PC-9 (cell line): ENCODE measurements at regions not wholly inside any gene's neighbourhood (a gene's known extent, or its start where the extent isn't known, plus 50 kb on each side); places are given as distances from the start of the nearest gene placed in this dataset.

ENCODE experiments used
- BruUV-seq: library from RNA; stranded (reverse); fragments of 400-500 nt; replicated peaks from 2 replicates; lab custom pipeline; 2021; lab: Mats Ljungman, UMichigan
- CTCF ChIA-PET: fragments of 300-600 bp; sonication (Branson Sonifier 250); formaldehyde crosslinking; loops from one replicate; lab custom pipeline; 2022; ENCODE audit warnings: antibody characterized with exemption; lab: Charles Lee
- POLR2A ChIA-PET: fragments of 300-600 bp; sonication (Branson Sonifier 250); formaldehyde crosslinking; loops from one replicate; lab custom pipeline; 2022; ENCODE audit warnings: antibody characterized with exemption; ENCODE audit not compliant: unreplicated experiment; lab: Charles Lee
- DNase-seq, 2 experiments: peaks; one replicate each; pipeline versions ENCODE4 v3.0.0 to v3.0.0-alpha.2; 2015 to 2022; ENCODE audit warnings: mixed read lengths in 1 of 2
- H2AFZ ChIP-seq: fragments of 200-600 bp; sonication (generic); 2 replicates; pipeline ENCODE4 v1.8.1; 2017; ENCODE audit warnings: antibody characterized with exemption
- H3F3A ChIP-seq: fragments of 200-600 bp; sonication (generic); 2 replicates; pipeline ENCODE4 v1.8.1; 2017; ENCODE audit warnings: antibody characterized with exemption, mild to moderate bottlenecking, low read depth; ENCODE audit not compliant: insufficient read depth
- H3K27ac ChIP-seq: fragments of 200-600 bp; sonication (generic); 2 replicates; pipeline ENCODE4 v1.6.1; 2016; ENCODE audit warnings: mixed run types
- H3K27me3 ChIP-seq: fragments of 200-600 bp; sonication (generic); 2 replicates; pipeline ENCODE4 v1.6.1; 2016; ENCODE audit warnings: low read depth, mixed run types; ENCODE audit not compliant: insufficient read depth
- H3K36me3 ChIP-seq: fragments of 200-600 bp; sonication (generic); 2 replicates; pipeline ENCODE4 v1.6.1; 2016; ENCODE audit warnings: low read depth, mixed run types
- H3K4me1 ChIP-seq: fragments of 200-600 bp; sonication (generic); replicated peaks from 2 replicates; pipeline ENCODE4 v1.6.1; 2016; ENCODE audit warnings: mixed run types; ENCODE audit not compliant: insufficient read depth
- H3K4me2 ChIP-seq: fragments of 200-600 bp; sonication (generic); 2 replicates; pipeline ENCODE4 v1.6.1; 2017; ENCODE audit warnings: mixed run types
- H3K4me3 ChIP-seq: fragments of 200-600 bp; sonication (generic); 2 replicates; pipeline ENCODE4 v1.6.1; 2016; ENCODE audit warnings: mixed run types
- H3K79me2 ChIP-seq: fragments of 200-600 bp; sonication (generic); 2 replicates; pipeline ENCODE4 v1.6.1; 2017; ENCODE audit warnings: low read depth, mixed run types
- H3K9me2 ChIP-seq: fragments of 200-600 bp; sonication (generic); 2 replicates; pipeline ENCODE4 v1.8.1; 2017; ENCODE audit warnings: mild to moderate bottlenecking; ENCODE audit not compliant: insufficient read depth
- H3K9me3 ChIP-seq: fragments of 200-600 bp; sonication (generic); 2 replicates; pipeline ENCODE4 v1.8.1; 2016; ENCODE audit warnings: low read depth; ENCODE audit not compliant: insufficient read depth
- H4K20me1 ChIP-seq: fragments of 200-600 bp; sonication (generic); 2 replicates; pipeline ENCODE4 v1.8.1; 2017; ENCODE audit not compliant: insufficient read depth
- EZH2 ChIP-seq: fragments of 200-600 bp; sonication (generic); IDR thresholded peaks from 2 replicates; pipeline ENCODE4 v1.8.0; 2017; ENCODE audit warnings: antibody characterized with exemption, low read depth
- intact Hi-C: fragments of 100-400 bp; cut with micrococcal nuclease; formaldehyde crosslinking; loops from one replicate; pipeline ENCODE4 v1.10.0; 2022; ENCODE audit not compliant: unreplicated experiment
- TF ChIP-seq, protein P1 (sequence below): fragments of 200-600 bp; sonication (generic); conservative IDR thresholded peaks from 2 replicates; pipeline ENCODE4 v1.6.1; 2017; ENCODE audit warnings: mixed run types, antibody characterized with exemption, mild to moderate bottlenecking, moderate library complexity

DNA sequence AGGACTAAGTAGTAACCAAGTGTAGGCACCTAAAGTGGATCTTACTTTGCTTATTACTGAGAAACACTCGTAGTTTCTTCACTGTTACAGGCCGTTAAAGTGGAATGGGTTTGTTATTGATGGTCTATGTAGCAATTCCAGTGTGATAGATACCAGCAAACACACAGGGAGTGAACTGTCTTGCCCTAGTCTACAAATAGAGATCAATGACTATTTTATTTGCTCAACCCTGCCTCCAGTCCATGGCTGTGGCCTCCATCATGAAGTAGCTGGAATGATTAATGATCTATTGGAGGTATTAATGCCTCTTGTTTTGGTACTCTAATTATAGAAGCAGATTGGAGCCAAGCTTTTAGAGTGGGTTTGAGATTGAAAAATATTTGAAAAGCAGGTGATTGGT, 362.7 kb upstream of the AZI2 start:
- ChIA-PET POLR2A (no interaction called here), CTCF (no interaction called here)
- Histone ChIP-seq H3K27me3 (no peaks in the 10 kb centered on the region), H3K4me1 (no peaks in the 10 kb centered on the region), H3K4me3 (no peak overlapping the region), H3K4me2 (no peak overlapping the region), H4K20me1 (no peaks in the 10 kb centered on the region), H3K27ac (no peak overlapping the region), H3F3A (no peaks in the 10 kb centered on the region), H3K36me3 (no peaks in the 10 kb centered on the region), H3K9me3 (no peaks in the 10 kb centered on the region), H3K79me2 (no peaks in the 10 kb centered on the region), H3K9me2 (no peaks in the 10 kb centered on the region), H2AFZ (no peak overlapping the region)
- intact Hi-C loops: no loop called here
- TF ChIP-seq, protein P1, sequence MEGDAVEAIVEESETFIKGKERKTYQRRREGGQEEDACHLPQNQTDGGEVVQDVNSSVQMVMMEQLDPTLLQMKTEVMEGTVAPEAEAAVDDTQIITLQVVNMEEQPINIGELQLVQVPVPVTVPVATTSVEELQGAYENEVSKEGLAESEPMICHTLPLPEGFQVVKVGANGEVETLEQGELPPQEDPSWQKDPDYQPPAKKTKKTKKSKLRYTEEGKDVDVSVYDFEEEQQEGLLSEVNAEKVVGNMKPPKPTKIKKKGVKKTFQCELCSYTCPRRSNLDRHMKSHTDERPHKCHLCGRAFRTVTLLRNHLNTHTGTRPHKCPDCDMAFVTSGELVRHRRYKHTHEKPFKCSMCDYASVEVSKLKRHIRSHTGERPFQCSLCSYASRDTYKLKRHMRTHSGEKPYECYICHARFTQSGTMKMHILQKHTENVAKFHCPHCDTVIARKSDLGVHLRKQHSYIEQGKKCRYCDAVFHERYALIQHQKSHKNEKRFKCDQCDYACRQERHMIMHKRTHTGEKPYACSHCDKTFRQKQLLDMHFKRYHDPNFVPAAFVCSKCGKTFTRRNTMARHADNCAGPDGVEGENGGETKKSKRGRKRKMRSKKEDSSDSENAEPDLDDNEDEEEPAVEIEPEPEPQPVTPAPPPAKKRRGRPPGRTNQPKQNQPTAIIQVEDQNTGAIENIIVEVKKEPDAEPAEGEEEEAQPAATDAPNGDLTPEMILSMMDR: no peak
- no peak for TF ChIP-seq EZH2
- DNase-seq: no peak
- no TSS peak for BruUV-seq

DNA sequence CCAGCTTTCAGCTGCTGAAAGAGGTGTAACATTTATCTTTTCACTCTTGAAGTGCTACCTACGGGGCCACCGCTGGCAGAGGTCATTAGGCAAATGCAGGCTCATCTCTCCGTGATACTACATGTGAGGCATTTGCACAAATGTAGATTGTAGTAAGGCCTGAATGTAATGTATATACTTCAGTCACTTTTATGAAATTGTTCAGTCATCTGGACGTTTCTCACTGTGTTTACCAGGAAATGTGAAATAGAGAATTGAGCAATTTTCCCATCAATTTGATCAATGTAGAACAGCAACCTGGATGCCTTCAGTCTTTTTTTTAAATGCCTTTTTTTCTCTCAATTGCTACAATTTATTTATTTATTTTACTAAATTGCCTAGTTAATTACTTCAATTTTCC, 368.3 kb upstream of the AZI2 start:
- no TSS peak for BruUV-seq
- H3K36me3 ChIP-seq: no peaks in the 10 kb centered on the region
- no peaks in the 10 kb centered on the region for H3K9me2 ChIP-seq
- CTCF ChIA-PET: no interaction called here
- TF ChIP-seq, protein P1: no peak
- TF ChIP-seq EZH2: no peak
- no peak overlapping the region for H2AFZ ChIP-seq
- no peaks in the 10 kb centered on the region for H4K20me1 ChIP-seq
- no peak for DNase-seq
- H3K27me3 ChIP-seq: no peaks in the 10 kb centered on the region
- no peaks in the 10 kb centered on the region for H3K9me3 ChIP-seq
- no peak overlapping the region for H3K27ac ChIP-seq
- H3K79me2 ChIP-seq: no peaks in the 10 kb centered on the region
- no peak overlapping the region for H3K4me2 ChIP-seq
- no peaks in the 10 kb centered on the region for H3F3A ChIP-seq
- no peaks in the 10 kb centered on the region for H3K4me1 ChIP-seq
- H3K4me3 ChIP-seq: no peak overlapping the region
- intact Hi-C loops: no loop called here
- POLR2A ChIA-PET: no interaction called here

DNA sequence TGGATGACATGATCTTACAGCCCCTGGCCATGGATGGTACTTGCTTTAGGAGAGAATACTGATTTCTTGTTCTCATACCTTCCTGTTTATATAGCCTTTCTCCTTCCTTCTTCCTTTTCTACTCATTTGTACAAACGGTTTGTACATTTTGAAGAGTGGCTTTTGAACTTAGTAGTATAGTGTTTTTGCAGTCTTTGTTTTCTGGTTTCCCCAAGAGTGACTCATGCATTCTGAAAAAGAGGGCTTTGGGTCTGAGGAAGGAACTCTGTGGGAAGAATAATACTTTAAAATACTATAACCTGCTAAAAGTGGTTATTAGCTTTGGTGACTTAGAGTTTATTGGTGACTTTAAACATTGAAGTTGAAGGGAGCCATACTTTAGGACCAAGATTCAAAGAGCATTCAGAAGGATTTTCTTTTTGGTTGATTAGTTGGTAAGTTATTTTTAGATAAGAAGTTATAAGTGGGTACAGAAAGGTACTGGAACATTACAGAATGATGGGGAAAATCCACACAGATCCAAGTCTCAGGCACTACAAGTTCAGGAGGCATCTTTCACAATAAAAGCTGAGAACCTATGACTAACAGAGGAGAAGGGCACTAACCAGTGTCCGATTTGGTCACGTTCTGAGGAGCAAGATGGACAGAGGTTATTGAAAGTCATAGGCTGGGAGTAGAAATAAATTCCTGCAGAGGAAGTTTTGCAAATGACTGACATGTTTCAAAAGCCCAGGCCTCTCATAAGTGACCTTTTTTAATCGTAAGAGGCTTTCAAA, 369.6 kb upstream of the AZI2 start:
- intact Hi-C loops: no loop called here
- no TSS peak for BruUV-seq
- CTCF ChIA-PET: no interaction called here

More for the DNA sequence above, 369.6 kb upstream of the AZI2 start:
- TF ChIP-seq EZH2: no peak
- TF ChIP-seq, protein P1: no peak
- Histone ChIP-seq H3F3A (no peaks in the 10 kb centered on the region), H3K27ac (no peak overlapping the region), H3K4me1 (no peaks in the 10 kb centered on the region), H3K4me3 (no peak overlapping the region), H2AFZ (no peak overlapping the region), H3K9me2 (no peaks in the 10 kb centered on the region), H3K79me2 (no peaks in the 10 kb centered on the region), H3K9me3 (no peaks in the 10 kb centered on the region), H3K4me2 (no peak overlapping the region), H3K27me3 (no peaks in the 10 kb centered on the region), H4K20me1 (no peaks in the 10 kb centered on the region), H3K36me3 (no peaks in the 10 kb centered on the region)
- POLR2A ChIA-PET: no interaction called here
- DNase-seq: no peak
